ENCODE measurements at regions not wholly inside any gene's neighbourhood (a gene's known extent, or its start where the extent isn't known, plus 50 kb on each side); places are given as distances from the start of the nearest gene placed in this dataset.

DNA sequence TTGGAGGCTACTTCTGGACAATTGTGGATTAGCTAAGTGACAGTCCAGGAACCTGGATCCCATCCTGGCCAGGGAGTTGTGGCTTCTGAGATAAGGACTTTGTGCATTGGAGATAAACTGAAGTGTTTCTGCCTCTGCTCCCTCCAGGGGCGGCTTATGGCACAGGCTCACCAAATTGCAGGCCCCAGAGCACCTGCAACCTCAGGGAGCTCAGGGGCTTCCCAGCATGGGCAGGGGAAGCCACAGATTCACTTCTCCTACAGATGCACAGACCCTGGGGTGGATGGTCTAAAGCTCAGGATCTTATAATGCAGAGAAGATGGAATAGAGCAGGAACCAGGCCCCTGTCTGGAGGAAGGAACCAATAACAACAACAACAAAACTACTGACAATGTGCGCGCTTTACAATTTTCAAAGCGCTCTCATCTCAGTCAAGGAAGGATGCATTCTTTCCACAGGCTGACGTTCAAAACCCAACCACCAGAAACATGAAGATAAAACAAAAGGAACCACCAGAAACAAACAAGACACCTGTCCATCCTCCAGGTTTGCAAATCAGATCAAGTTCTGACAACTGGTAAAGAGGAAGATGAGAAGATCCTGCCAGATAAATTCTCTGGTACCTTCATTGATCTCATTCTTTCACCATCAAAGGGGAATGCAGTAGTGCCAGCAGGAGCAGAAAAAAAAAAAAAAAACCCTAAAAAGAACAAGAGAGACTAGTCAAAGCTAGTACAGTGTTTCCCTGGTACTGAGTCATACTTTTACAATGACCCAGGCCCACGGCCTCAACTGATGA is 121.0 kb upstream of the IRF2BP2 start:
- TF ChIP-seq, protein P1, sequence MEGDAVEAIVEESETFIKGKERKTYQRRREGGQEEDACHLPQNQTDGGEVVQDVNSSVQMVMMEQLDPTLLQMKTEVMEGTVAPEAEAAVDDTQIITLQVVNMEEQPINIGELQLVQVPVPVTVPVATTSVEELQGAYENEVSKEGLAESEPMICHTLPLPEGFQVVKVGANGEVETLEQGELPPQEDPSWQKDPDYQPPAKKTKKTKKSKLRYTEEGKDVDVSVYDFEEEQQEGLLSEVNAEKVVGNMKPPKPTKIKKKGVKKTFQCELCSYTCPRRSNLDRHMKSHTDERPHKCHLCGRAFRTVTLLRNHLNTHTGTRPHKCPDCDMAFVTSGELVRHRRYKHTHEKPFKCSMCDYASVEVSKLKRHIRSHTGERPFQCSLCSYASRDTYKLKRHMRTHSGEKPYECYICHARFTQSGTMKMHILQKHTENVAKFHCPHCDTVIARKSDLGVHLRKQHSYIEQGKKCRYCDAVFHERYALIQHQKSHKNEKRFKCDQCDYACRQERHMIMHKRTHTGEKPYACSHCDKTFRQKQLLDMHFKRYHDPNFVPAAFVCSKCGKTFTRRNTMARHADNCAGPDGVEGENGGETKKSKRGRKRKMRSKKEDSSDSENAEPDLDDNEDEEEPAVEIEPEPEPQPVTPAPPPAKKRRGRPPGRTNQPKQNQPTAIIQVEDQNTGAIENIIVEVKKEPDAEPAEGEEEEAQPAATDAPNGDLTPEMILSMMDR (IDR thresholded peaks at IDR 0.05), result no peak
- no peak for ATAC-seq (ENCODE audit: low FRiP score)
- DNase-seq (ENCODE audit: low spot score), result no peak

- DNase-seq (ENCODE audit: low spot score) (no peak), ATAC-seq (ENCODE audit: low FRiP score) (no peak)
- TF ChIP-seq, protein P1 (IDR thresholded peaks at IDR 0.05), result no peak
Observed at GRCh38 chr1:234730475-234730769, 120.4 kb upstream of the IRF2BP2 start.

DNA sequence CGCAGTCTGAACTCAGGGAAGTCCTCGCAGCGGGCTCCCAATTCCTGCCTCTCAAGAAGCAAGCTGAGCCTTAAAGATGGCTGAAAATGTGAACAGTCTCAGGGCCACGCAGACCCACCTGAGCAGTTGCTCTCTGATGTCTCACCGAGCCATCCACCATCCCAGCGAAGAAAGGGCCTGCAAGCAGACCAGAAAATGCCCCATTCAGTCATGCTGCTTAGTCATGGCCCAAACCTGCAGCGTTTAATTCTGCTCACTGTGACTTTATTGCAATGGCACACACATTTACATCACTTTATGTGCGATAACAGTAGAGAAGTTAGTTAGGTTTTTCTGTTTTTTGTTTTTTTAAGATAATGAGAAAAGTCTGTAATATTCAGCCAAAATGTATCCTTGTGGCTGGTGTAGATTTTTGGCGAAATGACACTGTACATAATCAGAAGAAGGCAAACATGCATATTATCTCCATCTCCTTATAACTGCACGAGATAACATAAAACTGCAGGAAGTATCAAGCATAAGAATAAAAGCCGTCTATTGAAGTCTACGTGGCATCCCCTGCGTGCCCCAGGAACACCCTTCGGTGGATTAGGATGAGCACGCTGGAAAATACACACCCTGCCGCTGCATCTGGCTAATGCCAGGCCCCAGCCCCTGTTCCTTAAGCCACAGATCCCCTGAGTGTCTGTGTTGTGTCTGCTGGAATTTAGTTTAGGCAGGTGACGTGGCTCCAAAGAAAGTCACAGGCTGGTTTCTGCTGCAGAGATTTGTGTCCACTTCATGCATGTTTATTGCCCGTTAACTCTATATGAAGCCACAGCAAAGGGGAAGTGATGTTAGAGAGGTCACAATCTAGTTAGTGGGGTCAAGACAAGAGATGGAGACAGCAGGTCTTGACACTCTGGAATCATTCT is 119.8 kb upstream of the IRF2BP2 start:
- DNase-seq (ENCODE audit: low spot score) (no peak), ATAC-seq (ENCODE audit: low FRiP score) (no peak)

GRCh38 chr1:234728740-234729139 is 118.8 kb upstream of the IRF2BP2 start:
- TF ChIP-seq, protein P1 (IDR thresholded peaks at IDR 0.05), result no peak
- ATAC-seq (ENCODE audit: low FRiP score), result no peak

More for the DNA sequence above, 119.8 kb upstream of the IRF2BP2 start:
- TF ChIP-seq, protein P1 (IDR thresholded peaks at IDR 0.05), result no peak

DNA sequence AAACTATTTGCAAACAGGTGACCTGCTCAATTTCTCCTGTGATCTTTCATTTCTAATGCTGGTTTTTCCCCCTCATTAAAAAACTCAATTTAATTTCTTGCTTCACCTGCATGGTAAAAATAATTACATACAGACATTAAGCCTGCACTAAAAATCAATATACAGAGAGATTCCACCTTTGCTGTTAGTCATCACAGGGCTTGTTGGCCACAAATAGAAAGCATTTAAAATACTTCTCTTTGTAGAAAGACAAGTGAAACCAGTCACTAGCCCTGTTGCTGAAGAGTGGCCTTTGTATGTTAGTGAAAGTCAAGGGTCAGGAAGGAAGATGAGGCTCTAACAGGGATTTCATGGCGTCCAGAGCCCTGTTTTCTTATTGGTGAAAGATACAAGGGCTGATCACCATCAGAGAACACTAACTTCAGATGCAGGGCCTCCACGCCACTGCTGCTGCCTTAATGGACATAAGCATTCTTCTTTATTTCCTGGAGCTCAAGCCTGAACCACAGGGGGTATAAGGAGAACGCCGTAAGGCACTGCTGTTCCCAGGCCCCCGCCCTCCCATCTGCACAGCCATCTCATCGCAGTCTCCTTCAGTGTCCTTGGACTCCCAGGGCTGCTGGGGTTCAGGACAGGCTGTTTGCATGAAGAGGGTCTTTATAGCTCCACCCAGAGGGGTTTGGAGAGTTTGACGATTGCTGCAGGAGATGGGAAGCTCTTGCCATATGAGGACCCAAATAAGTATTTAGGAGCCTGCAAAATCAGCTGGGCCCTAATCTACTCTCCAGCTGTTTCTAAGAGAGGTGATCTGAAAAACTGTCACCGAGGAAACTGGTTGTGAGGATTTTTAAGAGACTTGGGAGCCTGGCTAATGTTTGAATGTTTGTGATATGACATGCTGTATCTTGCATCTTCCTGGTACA is 117.3 kb upstream of the IRF2BP2 start:
- TF ChIP-seq, protein P1 (IDR thresholded peaks at IDR 0.05), result no peak
- no peak for ATAC-seq (ENCODE audit: low FRiP score)

More at GRCh38 chr1:234728740-234729139, 118.8 kb upstream of the IRF2BP2 start:
- DNase-seq (ENCODE audit: low spot score), result no peak

GRCh38 chr1:234726359-234726943 is 116.5 kb upstream of the IRF2BP2 start:
- ATAC-seq (ENCODE audit: low FRiP score), result no peak
- TF ChIP-seq, protein P1 (IDR thresholded peaks at IDR 0.05), result no peak
- no peak for DNase-seq (ENCODE audit: low spot score)

More for the DNA sequence above, 117.3 kb upstream of the IRF2BP2 start:
- no peak for DNase-seq (ENCODE audit: low spot score)
